Keratinocyte (primary cell): ENCODE measurements at regions not wholly inside any gene's neighbourhood (a gene's known extent, or its start where the extent isn't known, plus 50 kb on each side); places are given as distances from the start of the nearest gene placed in this dataset.

Experiments used
- DNase-seq: peaks from one replicate; pipeline ENCODE4 v3.0.0-alpha.2; 2011; ENCODE audit warnings: low read depth, missing footprints, low spot score
- FAIRE-seq: peaks from 2 replicates; lab custom pipeline; 2011; peaks lifted over from hg19 to GRCh38; lab: Jason Lieb, UNC
- H2AFZ ChIP-seq: 2 replicates; pipeline ENCODE4 v1.6.0; 2012; ENCODE audit warnings: low read length, control low read depth, inconsistent platforms; ENCODE audit not compliant: control insufficient read depth
- H3K27ac ChIP-seq: 2 replicates; pipeline ENCODE4 v1.5.1; 2011; ENCODE audit warnings: low read length; ENCODE audit not compliant: control insufficient read depth, insufficient read depth
- H3K27me3 ChIP-seq: 3 replicates; pipeline ENCODE4 v1.6.0; 2011; ENCODE audit warnings: low read length; ENCODE audit not compliant: control insufficient read depth, insufficient read depth; ENCODE audit errors: extremely low read depth
- H3K36me3 ChIP-seq, 2 experiments: 2 replicates in 1 of 2; 3 replicates in 1 of 2; pipeline ENCODE4 v1.5.1; 2011; ENCODE audit warnings: low read length in 2 of 2, mild to moderate bottlenecking in 1 of 2; ENCODE audit not compliant: control insufficient read depth in 2 of 2, insufficient read depth in 2 of 2; ENCODE audit errors: extremely low read depth in 1 of 2
- H3K4me1 ChIP-seq: 3 replicates; pipeline ENCODE4 v1.5.1; 2011; ENCODE audit warnings: low read length; ENCODE audit not compliant: control insufficient read depth, insufficient read depth; ENCODE audit errors: extremely low read depth
- H3K4me2 ChIP-seq: 3 replicates; pipeline ENCODE4 v1.6.0; 2011; ENCODE audit warnings: low read depth, low read length; ENCODE audit not compliant: control insufficient read depth, insufficient read depth; ENCODE audit errors: extremely low read depth
- H3K4me3 ChIP-seq, 3 experiments: fragments of 200-600 bp in 1 of 3; sonication (generic) in 1 of 3; 2 replicates in 2 of 3; 3 replicates in 1 of 3; pipeline ENCODE4 v1.5.1; 2011 to 2016; ENCODE audit warnings: low read length in 3 of 3, mild to moderate bottlenecking in 3 of 3, control low read depth in 2 of 3, inconsistent platforms in 1 of 3, low read depth in 1 of 3, mixed read lengths in 1 of 3, mixed run types in 1 of 3, moderate library complexity in 1 of 3; ENCODE audit not compliant: control insufficient read depth in 2 of 3, insufficient read depth in 2 of 3; ENCODE audit errors: extremely low read depth in 1 of 3
- H3K79me2 ChIP-seq: 2 replicates; pipeline ENCODE4 v1.6.0; 2012; ENCODE audit warnings: low read length; ENCODE audit not compliant: control insufficient read depth, insufficient read depth
- H3K9ac ChIP-seq: 3 replicates; pipeline ENCODE4 v1.6.0; 2011; ENCODE audit warnings: low read length; ENCODE audit not compliant: control insufficient read depth, insufficient read depth; ENCODE audit errors: extremely low read depth
- H3K9me1 ChIP-seq: 3 replicates; pipeline ENCODE4 v1.6.0; 2011; ENCODE audit warnings: low read length; ENCODE audit not compliant: control insufficient read depth, insufficient read depth; ENCODE audit errors: extremely low read depth
- H3K9me3 ChIP-seq: 2 replicates; pipeline ENCODE4 v1.5.1; 2012; ENCODE audit warnings: low read depth, low read length; ENCODE audit not compliant: control insufficient read depth
- H4K20me1 ChIP-seq: 3 replicates; pipeline ENCODE4 v1.6.0; 2011; ENCODE audit warnings: low read length; ENCODE audit not compliant: control insufficient read depth, insufficient read depth; ENCODE audit errors: extremely low read depth
- EZH2 ChIP-seq: IDR thresholded peaks from one replicate; pipeline ENCODE4 v1.6.1; 2012; ENCODE audit warnings: inconsistent platforms, mild to moderate bottlenecking, low read length, moderate library complexity
- dilution Hi-C: fragments of 300-500 bp; cut with MboI; formaldehyde crosslinking; loops from one replicate; pipeline ENCODE4 v1.7.0; 2020; ENCODE audit warnings: low sequenced_read_pairs; ENCODE audit not compliant: extremely low pct_ligation_motif_present
- TF ChIP-seq, protein P1 (sequence below), 3 experiments: IDR thresholded peaks in 1 of 3; conservative IDR thresholded peaks in 1 of 3; optimal IDR thresholded peaks in 1 of 3; 2 replicates in 2 of 3; 3 replicates in 1 of 3; pipeline versions ENCODE3 to v1.5.1; 2011; ENCODE audit warnings: low read length in 3 of 3, mild to moderate bottlenecking in 3 of 3, moderate library complexity in 2 of 3, control low read depth in 1 of 3, inconsistent platforms in 1 of 3; ENCODE audit not compliant: insufficient read depth in 2 of 3; ENCODE audit errors: extremely low read depth in 1 of 3

GRCh38 chr7:98467570-98468312 lies 66.9 kb upstream of the BAIAP2L1 start:
- Histone ChIP-seq H4K20me1 (no peaks in the 10 kb centered on the region), H3K9ac (no peak overlapping the region)

DNA sequence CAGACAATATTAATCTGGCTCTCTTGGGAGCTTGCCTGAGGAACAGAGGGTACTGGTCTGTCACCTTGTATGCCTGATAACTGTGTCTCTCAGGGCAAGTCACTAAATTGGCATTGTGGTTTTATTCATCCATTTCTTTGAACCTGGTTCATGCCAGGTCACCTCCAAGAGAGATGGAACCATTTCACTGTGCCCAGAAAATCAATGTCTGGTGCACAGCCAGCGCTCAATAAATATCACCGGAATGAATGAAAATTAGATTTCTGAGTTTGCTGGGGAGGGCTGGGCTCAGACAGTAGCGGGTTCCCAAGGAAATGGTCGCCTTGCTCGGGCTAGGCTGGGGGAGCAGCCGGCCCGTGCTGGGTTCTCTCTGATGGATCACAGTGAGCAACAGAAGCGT lies 64.1 kb upstream of the BAIAP2L1 start:
- TF ChIP-seq, protein P1, sequence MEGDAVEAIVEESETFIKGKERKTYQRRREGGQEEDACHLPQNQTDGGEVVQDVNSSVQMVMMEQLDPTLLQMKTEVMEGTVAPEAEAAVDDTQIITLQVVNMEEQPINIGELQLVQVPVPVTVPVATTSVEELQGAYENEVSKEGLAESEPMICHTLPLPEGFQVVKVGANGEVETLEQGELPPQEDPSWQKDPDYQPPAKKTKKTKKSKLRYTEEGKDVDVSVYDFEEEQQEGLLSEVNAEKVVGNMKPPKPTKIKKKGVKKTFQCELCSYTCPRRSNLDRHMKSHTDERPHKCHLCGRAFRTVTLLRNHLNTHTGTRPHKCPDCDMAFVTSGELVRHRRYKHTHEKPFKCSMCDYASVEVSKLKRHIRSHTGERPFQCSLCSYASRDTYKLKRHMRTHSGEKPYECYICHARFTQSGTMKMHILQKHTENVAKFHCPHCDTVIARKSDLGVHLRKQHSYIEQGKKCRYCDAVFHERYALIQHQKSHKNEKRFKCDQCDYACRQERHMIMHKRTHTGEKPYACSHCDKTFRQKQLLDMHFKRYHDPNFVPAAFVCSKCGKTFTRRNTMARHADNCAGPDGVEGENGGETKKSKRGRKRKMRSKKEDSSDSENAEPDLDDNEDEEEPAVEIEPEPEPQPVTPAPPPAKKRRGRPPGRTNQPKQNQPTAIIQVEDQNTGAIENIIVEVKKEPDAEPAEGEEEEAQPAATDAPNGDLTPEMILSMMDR (optimal IDR thresholded peaks at IDR 0.05 in 1 of 3, IDR thresholded peaks at IDR 0.05 in 1 of 3, conservative IDR thresholded peaks at IDR 0.05 in 1 of 3; ENCODE audit: extremely low read depth in 1 of 3, insufficient read depth in 2 of 3, low read length in 3 of 3): no peak
- TF ChIP-seq EZH2: no peak
- Histone ChIP-seq H3K9me3 (no peaks in the 10 kb centered on the region), H3K4me1 (no peaks in the 10 kb centered on the region), H3K4me3 (no peak overlapping the region), H2AFZ (no peak overlapping the region), H3K4me2 (no peak overlapping the region), H3K79me2 (no peaks in the 10 kb centered on the region), H3K27ac (no peak overlapping the region), H3K9ac (no peak overlapping the region), H4K20me1 (no peaks in the 10 kb centered on the region), H3K27me3 (no peaks in the 10 kb centered on the region), H3K36me3 (no peaks in the 10 kb centered on the region), H3K9me1 (no peaks in the 10 kb centered on the region)
- dilution Hi-C loops: loop anchor here (25.0 kb wide), 1 partner anchor 372 kb away; no protein-coding TSS in a partner anchor
- FAIRE-seq (no peak), DNase-seq (no peak)

More at GRCh38 chr7:98467570-98468312, 66.9 kb upstream of the BAIAP2L1 start:
- Histone ChIP-seq H3K36me3 (no peaks in the 10 kb centered on the region), H2AFZ (no peak overlapping the region), H3K9me1 (no peaks in the 10 kb centered on the region), H3K4me3 (no peak overlapping the region), H3K4me2 (no peak overlapping the region), H3K27ac (no peak overlapping the region), H3K9me3 (no peaks in the 10 kb centered on the region), H3K4me1 (no peaks in the 10 kb centered on the region), H3K79me2 (no peaks in the 10 kb centered on the region), H3K27me3 (peaks cover 4% of the 10 kb centered on the region)
- dilution Hi-C loops: loop anchor here (25.0 kb wide), 1 partner anchor 370 kb away; no protein-coding TSS in a partner anchor
- no peak for TF ChIP-seq EZH2
- TF ChIP-seq, protein P1 (optimal IDR thresholded peaks at IDR 0.05 in 1 of 3, IDR thresholded peaks at IDR 0.05 in 1 of 3, conservative IDR thresholded peaks at IDR 0.05 in 1 of 3; ENCODE audit: extremely low read depth in 1 of 3, insufficient read depth in 2 of 3, low read length in 3 of 3): no peak
- no peak for FAIRE-seq
- no peak for DNase-seq
